ENCODE measurements at regions not wholly inside any gene's neighbourhood (a gene's known extent, or its start where the extent isn't known, plus 50 kb on each side); places are given as distances from the start of the nearest gene placed in this dataset.
"Not testable (repeated sequence)": the region's sequence is repeated elsewhere in the genome, so short reads cannot be mapped to it uniquely, and the experiment has no call there.

- DNase-seq: no peak
These were observed 370.1 kb upstream of the CDH8 start for GRCh38 chr16:62406387-62406786.

- no peak for DNase-seq
These were observed 368.8 kb upstream of the CDH8 start for GRCh38 chr16:62404842-62405611.

- no peak for DNase-seq
These were observed 356.5 kb upstream of the CDH8 start for GRCh38 chr16:62392698-62393097.

GRCh38 chr16:62391940-62392339, 355.7 kb upstream of the CDH8 start:
- no peak for DNase-seq

GRCh38 chr16:62391134-62391533, 354.9 kb upstream of the CDH8 start:
- no peak for DNase-seq

- no peak for DNase-seq
These were observed 354.0 kb upstream of the CDH8 start for GRCh38 chr16:62390214-62390613.

- no peak for DNase-seq
These were observed 350.2 kb upstream of the CDH8 start for GRCh38 chr16:62386411-62386810.

- DNase-seq: no peak
These were observed 347.7 kb upstream of the CDH8 start for GRCh38 chr16:62383941-62384340.

- no peak for DNase-seq
These were observed 334.2 kb upstream of the CDH8 start for GRCh38 chr16:62370445-62370844.

- no peak for DNase-seq
These were observed 327.3 kb upstream of the CDH8 start for GRCh38 chr16:62363501-62363900.

GRCh38 chr16:62353355-62353754, 317.1 kb upstream of the CDH8 start:
- DNase-seq: no peak

GRCh38 chr16:62342216-62342615, 306.0 kb upstream of the CDH8 start:
- no peak for DNase-seq

- DNase-seq: no peak
These were observed 299.1 kb upstream of the CDH8 start for GRCh38 chr16:62335356-62335755.

GRCh38 chr16:62321606-62322005, 285.4 kb upstream of the CDH8 start:
- no peak for DNase-seq

GRCh38 chr16:62298600-62298999, 262.4 kb upstream of the CDH8 start:
- no peak for DNase-seq

GRCh38 chr16:62294213-62294972, 258.2 kb upstream of the CDH8 start:
- DNase-seq: no peak

- DNase-seq: no peak
These were observed 252.9 kb upstream of the CDH8 start for GRCh38 chr16:62288990-62289629.

- no peak for DNase-seq
These were observed 244.3 kb upstream of the CDH8 start for GRCh38 chr16:62280506-62280905.

- DNase-seq: no peak
These were observed 241.7 kb upstream of the CDH8 start for GRCh38 chr16:62277942-62278341.

GRCh38 chr16:62276637-62277036, 240.4 kb upstream of the CDH8 start:
- DNase-seq: no peak

- no peak for DNase-seq
These were observed 235.8 kb upstream of the CDH8 start for GRCh38 chr16:62272035-62272434.

- DNase-seq: no peak
These were observed 225.5 kb upstream of the CDH8 start for GRCh38 chr16:62261760-62262159.

- not testable (repeated sequence) for DNase-seq
These were observed 222.7 kb upstream of the CDH8 start for GRCh38 chr16:62258931-62259435.

GRCh38 chr16:62256406-62256805, 220.2 kb upstream of the CDH8 start:
- no peak for DNase-seq

Data from activated CD4-positive, alpha-beta T cell treated with anti-CD3 and anti-CD28 coated beads, Interleukin-2, amount 50 U/mL, for 16 hours (primary cell).